IMR-90 (cell line): ENCODE measurements at regions not wholly inside any gene's neighbourhood (a gene's known extent, or its start where the extent isn't known, plus 50 kb on each side); places are given as distances from the start of the nearest gene placed in this dataset.

ENCODE experiments used
- ATAC-seq: fragments of 200-7000 bp; cut with Tn5 transposase; 2 replicates; pipeline ENCODE4 v1.9.1; 2020; ENCODE audit warnings: low read depth, mild to moderate bottlenecking, moderate library complexity
- BruUV-seq: library from RNA; stranded (reverse); fragments of 400-500 nt; replicated peaks from 2 replicates; lab custom pipeline; 2021; lab: Mats Ljungman, UMichigan
- CTCF ChIA-PET: fragments of 300-600 bp; formaldehyde crosslinking; extraction: SDS; loops from one replicate; lab custom pipeline; 2021; ENCODE audit warnings: antibody characterized with exemption; lab: Yijun Ruan, JAX
- POLR2A ChIA-PET: fragments of 300-600 bp; sonication (Branson Sonifier 250); formaldehyde crosslinking; loops from one replicate; lab custom pipeline; 2022; ENCODE audit warnings: antibody characterized with exemption; ENCODE audit not compliant: unreplicated experiment; lab: Charles Lee
- DNase-seq: peaks from one replicate; pipeline ENCODE4 v3.0.0; 2013
- H2AFZ ChIP-seq: replicated peaks from 2 replicates; pipeline ENCODE3; 2013; ENCODE audit warnings: low read length, mild to moderate bottlenecking; ENCODE audit not compliant: poor library complexity
- H2AK5ac ChIP-seq: 2 replicates; pipeline ENCODE4 v1.6.1; 2013; ENCODE audit warnings: low read depth, low read length, inconsistent platforms
- H2AK9ac ChIP-seq: replicated peaks from 2 replicates; pipeline ENCODE3; 2013; ENCODE audit warnings: mild to moderate bottlenecking, low read depth, low read length, moderate library complexity; ENCODE audit not compliant: poor library complexity
- H2BK120ac ChIP-seq: 2 replicates; pipeline ENCODE4 v1.6.1; 2013; ENCODE audit warnings: low read depth, low read length, inconsistent platforms
- H2BK15ac ChIP-seq: 3 replicates; pipeline ENCODE4 v1.6.1; 2013; ENCODE audit warnings: low read depth, low read length, inconsistent platforms
- H2BK20ac ChIP-seq: 2 replicates; pipeline ENCODE4 v1.6.1; 2013; ENCODE audit warnings: low read depth, mild to moderate bottlenecking, inconsistent platforms, low read length, moderate library complexity
- H2BK5ac ChIP-seq: 2 replicates; pipeline ENCODE4 v1.6.1; 2013; ENCODE audit warnings: mild to moderate bottlenecking, low read depth, low read length, inconsistent platforms; ENCODE audit not compliant: poor library complexity, severe bottlenecking
- H3K14ac ChIP-seq: replicated peaks from 2 replicates; pipeline ENCODE4 v1.6.1; 2013; ENCODE audit warnings: low read depth, low read length, inconsistent platforms
- H3K18ac ChIP-seq: 2 replicates; pipeline ENCODE4 v1.6.1; 2013; ENCODE audit warnings: low read depth, low read length, control low read depth
- H3K23ac ChIP-seq: 2 replicates; pipeline ENCODE4 v1.6.1; 2013; ENCODE audit warnings: low read depth, low read length, inconsistent platforms
- H3K27ac ChIP-seq: 2 replicates; pipeline ENCODE4 v1.5.1; 2013; ENCODE audit warnings: mild to moderate bottlenecking, control low read depth, low read length; ENCODE audit not compliant: insufficient read depth
- H3K27me3 ChIP-seq: 2 replicates; pipeline ENCODE4 v1.6.1; 2013; ENCODE audit warnings: low read length; ENCODE audit not compliant: control insufficient read depth, insufficient read depth
- H3K36me3 ChIP-seq: 2 replicates; pipeline ENCODE4 v1.6.1; 2013; ENCODE audit warnings: low read length, mixed read lengths; ENCODE audit not compliant: control insufficient read depth, insufficient read depth
- H3K4ac ChIP-seq: 2 replicates; pipeline ENCODE4 v1.6.1; 2013; ENCODE audit warnings: low read depth, low read length, inconsistent platforms
- H3K4me1 ChIP-seq: 2 replicates; pipeline ENCODE4 v1.6.1; 2013; ENCODE audit warnings: low read length, mixed read lengths; ENCODE audit not compliant: control insufficient read depth, insufficient read depth
- H3K4me2 ChIP-seq: 2 replicates; pipeline ENCODE4 v1.6.1; 2013; ENCODE audit warnings: low read depth, mild to moderate bottlenecking, control low read depth, low read length, moderate library complexity
- H3K4me3 ChIP-seq: 2 replicates; pipeline ENCODE4 v1.5.1; 2013; ENCODE audit warnings: low read depth, mild to moderate bottlenecking, control low read depth, low read length, moderate library complexity; ENCODE audit not compliant: insufficient read depth
- H3K56ac ChIP-seq: 2 replicates; pipeline ENCODE4 v1.6.1; 2013; ENCODE audit warnings: low read length, inconsistent platforms; ENCODE audit not compliant: insufficient read depth; ENCODE audit errors: extremely low read depth
- H3K79me1 ChIP-seq, 2 experiments: 2 replicates each; pipeline ENCODE4 v1.6.1; 2013; ENCODE audit warnings: low read length in 2 of 2, inconsistent platforms in 1 of 2, low read depth in 1 of 2
- H3K9ac ChIP-seq: 2 replicates; pipeline ENCODE4 v1.6.1; 2013; ENCODE audit warnings: low read depth, low read length, control low read depth
- H3K9me1 ChIP-seq: 2 replicates; pipeline ENCODE4 v1.6.1; 2013; ENCODE audit warnings: low read length, inconsistent platforms; ENCODE audit not compliant: insufficient read depth
- H3K9me3 ChIP-seq: 2 replicates; pipeline ENCODE4 v1.6.1; 2013; ENCODE audit warnings: low read length; ENCODE audit not compliant: control insufficient read depth, insufficient read depth
- H4K20me1 ChIP-seq: 2 replicates; pipeline ENCODE4 v1.6.1; 2013; ENCODE audit warnings: low read length, inconsistent platforms; ENCODE audit not compliant: insufficient read depth
- H4K5ac ChIP-seq: 2 replicates; pipeline ENCODE4 v1.6.1; 2013; ENCODE audit warnings: mild to moderate bottlenecking, low read depth, low read length, control low read depth
- H4K8ac ChIP-seq, 2 experiments: 2 replicates each; pipeline ENCODE4 v1.6.1; 2013; ENCODE audit warnings: low read depth in 2 of 2, low read length in 2 of 2, control low read depth in 1 of 2, inconsistent platforms in 1 of 2
- H4K91ac ChIP-seq: 2 replicates; pipeline ENCODE4 v1.6.1; 2013; ENCODE audit warnings: low read depth, low read length, inconsistent platforms; ENCODE audit not compliant: insufficient read depth
- MAZ ChIP-seq: IDR thresholded peaks from 2 replicates; pipeline ENCODE4 v1.6.1; 2012; ENCODE audit warnings: low read depth, mild to moderate bottlenecking, low read length, improper control_type of control experiment, moderate library complexity, borderline replicate concordance
- NFE2L2 ChIP-seq: fragments of 150-350 bp; IDR thresholded peaks from 2 replicates; pipeline ENCODE4 v1.6.1; 2016; ENCODE audit warnings: low read depth, mild to moderate bottlenecking, low read length
- RFX5 ChIP-seq: IDR thresholded peaks from 2 replicates; pipeline ENCODE4 v1.8.0; 2012; ENCODE audit warnings: low read depth, mild to moderate bottlenecking, low read length, moderate library complexity
- WGBS, 2 experiments: methylation state at CpG; one replicate each; pipeline versions ENCODE4 v1.1.5 to v1.1.7; 2013; ENCODE audit warnings: missing lambda C conversion rate in 2 of 2; ENCODE audit not compliant: insufficient read length in 1 of 2; ENCODE audit errors: extremely low coverage in 2 of 2; 5-methylcytosine and 5-hydroxymethylcytosine counted together
- dilution Hi-C: fragments of 300-500 bp; cut with HindIII; formaldehyde crosslinking; loops from one replicate; pipeline ENCODE4 v1.14.3; 2018; ENCODE audit warnings: low sequenced_read_pairs; ENCODE audit not compliant: unreplicated experiment
- in situ Hi-C: fragments of 300-500 bp; cut with MboI; formaldehyde crosslinking; loops from 3 replicates; pipeline ENCODE4 v1.14.3; 2019; ENCODE audit warnings: low sequenced_read_pairs, inconsistent platforms, mixed read lengths
- intact Hi-C: fragments of 100-400 bp; cut with micrococcal nuclease; formaldehyde crosslinking; loops from 2 replicates; pipeline ENCODE4 v1.10.0; 2022

DNA sequence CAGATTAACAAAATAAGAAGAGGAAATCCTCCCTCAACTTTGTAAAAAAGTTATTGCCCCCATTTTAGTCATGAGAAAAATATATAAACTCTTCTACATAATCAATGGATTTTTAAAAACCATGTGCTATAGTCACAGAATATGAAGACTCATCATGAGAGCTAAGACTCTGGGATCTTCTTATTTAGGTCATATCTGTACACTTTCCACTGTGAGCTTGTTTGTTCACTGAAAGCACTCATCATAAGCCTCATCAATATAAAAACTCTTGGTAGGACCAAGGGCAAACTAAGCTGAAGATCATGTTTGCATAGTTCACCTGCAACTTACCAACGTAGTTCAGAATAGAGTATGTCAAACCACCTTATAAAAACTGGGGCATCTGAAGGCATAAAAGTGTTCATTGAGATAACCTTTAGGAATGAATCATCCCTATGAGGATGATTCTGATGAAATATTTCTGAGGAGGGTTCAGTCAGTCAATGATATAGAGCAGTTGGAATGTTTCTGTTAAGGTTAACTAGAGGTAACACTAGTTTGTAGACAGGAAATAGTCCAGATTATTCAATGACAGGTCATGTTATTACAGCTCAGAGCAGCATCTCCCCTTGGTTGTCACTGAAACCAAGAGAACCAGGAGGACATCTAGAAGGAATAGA, 289.9 kb upstream of the SMC2 start:
- H2BK20ac ChIP-seq: no peak overlapping the region
- no peak overlapping the region for H3K9ac ChIP-seq
- no peak overlapping the region for H2AK5ac ChIP-seq
- BruUV-seq: no TSS peak
- no peaks in the 10 kb centered on the region for H4K20me1 ChIP-seq
- ChIA-PET CTCF (no interaction called here), POLR2A (no interaction called here)
- no peak overlapping the region for H3K4me2 ChIP-seq
- no CpG with 5 or more reads among the region's 1 CpG for WGBS, 2 experiments
- ATAC-seq: no peak
- H4K91ac ChIP-seq: no peak overlapping the region
- H3K79me1 ChIP-seq: no peaks in the 10 kb centered on the region
- H4K8ac ChIP-seq: no peak overlapping the region
- H2BK5ac ChIP-seq: no peak overlapping the region
- no peaks in the 10 kb centered on the region for H3K4me1 ChIP-seq
- no peak overlapping the region for H2AK9ac ChIP-seq
- H4K5ac ChIP-seq: no peak overlapping the region
- no peak overlapping the region for H2BK15ac ChIP-seq
- no peak overlapping the region for H2BK120ac ChIP-seq
- H3K4me3 ChIP-seq: no peak overlapping the region
- no peak overlapping the region for H3K14ac ChIP-seq
- in situ Hi-C loops: no loop called here
- H3K4ac ChIP-seq: no peak overlapping the region
- H3K56ac ChIP-seq: no peak overlapping the region
- no peak overlapping the region for H3K23ac ChIP-seq
- no peak for DNase-seq
- TF ChIP-seq MAZ: no peak
- TF ChIP-seq NFE2L2: no peak
- no peak for TF ChIP-seq RFX5
- no peaks in the 10 kb centered on the region for H3K27me3 ChIP-seq
- intact Hi-C loops: no loop called here
- no peak overlapping the region for H3K27ac ChIP-seq
- H3K36me3 ChIP-seq: no peaks in the 10 kb centered on the region
- no peak overlapping the region for H3K18ac ChIP-seq
- dilution Hi-C loops: no loop called here
- H3K9me1 ChIP-seq: no peaks in the 10 kb centered on the region
- no peaks in the 10 kb centered on the region for H3K9me3 ChIP-seq
- H2AFZ ChIP-seq: no peak overlapping the region
